HG03139 (cell line): ENCODE measurements at regions not wholly inside any gene's neighbourhood (a gene's known extent, or its start where the extent isn't known, plus 50 kb on each side); places are given as distances from the start of the nearest gene placed in this dataset.

Source experiments
- ATAC-seq: cut with Tn5 transposase; IDR thresholded peaks from one replicate; pipeline ENCODE4 v1.9.1; 2021; ENCODE audit not compliant: unreplicated experiment

GRCh38 chr11:116172156-116172555 lies 600.6 kb downstream of the BUD13 start:
- ATAC-seq: no peak

- no peak for ATAC-seq
Observed at GRCh38 chr11:116171271-116172140, 601.3 kb downstream of the BUD13 start.

GRCh38 chr11:116170526-116171120 lies 602.2 kb downstream of the BUD13 start:
- no peak for ATAC-seq

- ATAC-seq: no peak
Observed at GRCh38 chr11:116169776-116170175, 603.0 kb downstream of the BUD13 start.

- ATAC-seq: no peak
Observed at GRCh38 chr11:116168459-116168787, 604.4 kb downstream of the BUD13 start.

GRCh38 chr11:116167706-116168458 lies 604.9 kb downstream of the BUD13 start:
- ATAC-seq: no peak

GRCh38 chr11:116166573-116167465 lies 606.0 kb downstream of the BUD13 start:
- no peak for ATAC-seq

GRCh38 chr11:116164843-116165242 lies 607.9 kb downstream of the BUD13 start:
- ATAC-seq: no peak

- no peak for ATAC-seq
Observed at GRCh38 chr11:116162886-116163230, 609.9 kb downstream of the BUD13 start.

- no peak for ATAC-seq
Observed at GRCh38 chr11:116162086-116162885, 610.5 kb downstream of the BUD13 start.

- no peak for ATAC-seq
Observed at GRCh38 chr11:116148645-116149044, 624.1 kb downstream of the BUD13 start.

- ATAC-seq: no peak
Observed at GRCh38 chr11:116148056-116148455, 624.7 kb downstream of the BUD13 start.

- ATAC-seq: no peak
Observed at GRCh38 chr11:116145187-116145865, 627.5 kb downstream of the BUD13 start.

- ATAC-seq: no peak
Observed at GRCh38 chr11:116144387-116144958, 628.3 kb downstream of the BUD13 start.

GRCh38 chr11:116138280-116138679 lies 634.1 kb upstream of the CADM1 start:
- ATAC-seq: no peak

- no peak for ATAC-seq
Observed at GRCh38 chr11:116137753-116138152, 633.5 kb upstream of the CADM1 start.

- ATAC-seq: no peak
Observed at GRCh38 chr11:116136987-116137674, 632.9 kb upstream of the CADM1 start.

- no peak for ATAC-seq
Observed at GRCh38 chr11:116135891-116136290, 631.7 kb upstream of the CADM1 start.

- ATAC-seq: no peak
Observed at GRCh38 chr11:116134450-116134849, 630.2 kb upstream of the CADM1 start.
